ENCODE measurements at regions not wholly inside any gene's neighbourhood (a gene's known extent, or its start where the extent isn't known, plus 50 kb on each side); places are given as distances from the start of the nearest gene placed in this dataset.

DNA sequence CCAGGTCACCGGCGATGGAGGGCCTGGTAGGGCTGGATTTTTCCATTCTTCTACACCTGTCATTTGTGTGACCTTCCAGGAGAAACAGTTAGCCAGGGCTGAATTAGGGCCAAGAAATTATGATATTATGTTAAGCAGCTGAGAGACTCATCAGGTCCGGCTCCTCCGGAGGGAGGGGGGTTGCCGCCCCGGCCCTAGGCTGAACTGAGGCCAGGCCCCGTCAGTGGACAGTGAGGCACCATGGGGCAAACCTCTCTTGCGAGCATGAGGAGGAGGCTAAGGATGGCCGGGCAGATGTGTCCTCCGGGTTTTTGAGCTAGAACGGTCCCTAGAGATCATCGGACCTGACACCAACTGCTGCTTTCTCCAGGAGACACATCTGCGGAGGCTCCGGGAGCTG, 150.1 kb downstream of the SOX11 start:
- DNase-seq (ENCODE audit: low read depth) = no peak

DNA sequence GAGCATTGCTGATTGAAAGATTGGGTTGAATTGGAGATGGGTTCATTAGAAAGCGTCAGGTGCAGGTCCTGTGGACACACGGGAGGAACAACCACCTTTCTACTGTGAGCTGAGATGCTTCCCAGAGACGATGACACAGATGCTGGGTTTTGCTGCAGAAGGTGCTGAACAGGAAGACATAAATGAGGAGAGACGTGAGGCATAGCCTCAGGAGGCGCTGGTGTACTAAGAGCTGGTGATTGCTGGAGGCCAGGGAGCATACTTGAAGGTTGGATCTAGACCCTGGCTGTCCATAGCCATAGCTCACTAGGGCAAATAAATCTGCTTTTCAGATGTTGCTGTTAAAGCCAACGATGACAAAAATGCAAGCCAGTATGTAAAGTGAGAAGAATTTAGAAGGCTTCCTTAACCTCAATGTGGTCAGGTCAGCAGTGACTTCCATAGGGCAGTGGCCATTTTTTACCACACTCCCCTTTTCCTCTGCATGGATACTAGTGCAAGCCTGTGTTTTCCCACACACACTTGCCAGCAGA, 153.7 kb downstream of the SOX11 start:
- DNase-seq (ENCODE audit: low read depth) = no peak

DNA sequence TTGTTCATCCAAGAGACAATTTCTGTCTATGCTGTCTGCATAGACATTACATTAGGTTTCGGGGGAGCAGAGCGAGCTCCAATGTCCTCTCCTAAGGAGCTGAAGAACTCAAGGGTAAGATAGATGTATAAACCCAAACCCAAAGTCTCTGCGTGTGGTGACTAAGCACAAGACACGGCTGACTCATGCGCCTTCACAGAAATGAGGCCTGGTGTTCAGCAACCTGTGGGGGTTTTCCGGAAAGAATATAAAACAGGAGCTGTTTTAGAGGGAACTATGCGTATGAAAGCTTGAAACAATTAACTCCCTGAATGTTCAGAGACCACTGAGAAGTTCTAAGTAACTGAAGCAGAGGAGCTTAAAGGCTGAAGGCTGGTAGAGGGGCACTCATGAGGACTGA, 154.7 kb downstream of the SOX11 start:
- DNase-seq (ENCODE audit: low read depth) = no peak

DNA sequence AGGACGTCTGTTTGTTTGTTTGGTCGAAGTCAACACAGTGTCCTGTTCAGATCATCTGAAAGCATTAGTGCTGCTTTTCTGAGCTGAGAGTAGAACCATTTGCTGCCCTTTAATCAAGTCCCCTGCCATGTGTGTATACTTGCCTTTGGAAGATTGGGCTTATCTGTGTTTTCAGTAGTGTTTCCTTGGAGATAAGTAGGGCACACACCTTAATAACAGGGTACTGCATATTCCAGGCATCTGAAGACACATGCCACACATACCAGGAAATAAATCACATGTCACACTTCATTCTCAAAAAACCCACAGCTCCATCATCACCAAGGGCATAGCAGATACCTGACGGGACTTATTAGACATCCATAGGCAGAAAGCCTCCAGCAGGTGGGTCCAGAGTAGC, 157.4 kb downstream of the SOX11 start:
- DNase-seq (ENCODE audit: low read depth) = no peak

DNA sequence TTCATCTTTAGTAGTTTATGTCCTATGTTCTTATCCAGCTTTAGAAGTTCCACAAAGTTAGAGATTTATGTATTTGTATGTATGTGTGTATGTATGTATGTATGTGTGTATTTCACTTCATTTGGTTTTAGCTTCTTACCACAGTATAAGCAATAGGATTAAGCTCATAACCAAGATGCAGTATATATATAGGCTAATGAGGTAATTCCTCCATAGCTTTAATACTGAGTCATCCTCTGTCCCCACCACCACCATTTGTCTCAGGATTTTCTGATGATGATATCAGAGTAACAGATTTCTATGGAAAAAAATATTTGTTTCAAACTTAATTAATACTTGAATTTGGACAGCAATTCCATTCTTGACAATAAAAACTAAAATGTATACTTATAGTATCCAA, 159.2 kb downstream of the SOX11 start:
- no peak for DNase-seq (ENCODE audit: low read depth)

DNA sequence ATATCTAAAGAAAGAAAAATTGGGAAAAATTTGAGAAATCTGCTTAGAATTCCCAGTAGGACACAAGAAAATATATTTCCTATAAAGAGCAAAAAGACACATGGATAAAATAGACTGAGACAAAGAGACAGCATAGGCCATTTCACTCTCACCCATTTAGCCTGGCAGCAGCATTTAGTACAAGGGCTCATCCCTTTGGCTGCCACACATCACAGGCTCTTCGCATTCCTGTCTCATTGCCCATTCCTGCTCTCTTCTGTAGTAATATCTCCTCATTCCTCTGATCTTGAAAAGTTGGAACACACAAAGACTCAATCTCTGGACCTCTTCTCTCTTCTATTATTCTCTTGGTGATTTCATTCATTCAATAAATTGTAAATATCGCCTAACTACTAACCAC, 162.6 kb downstream of the SOX11 start:
- no peak for DNase-seq (ENCODE audit: low read depth)

DNA sequence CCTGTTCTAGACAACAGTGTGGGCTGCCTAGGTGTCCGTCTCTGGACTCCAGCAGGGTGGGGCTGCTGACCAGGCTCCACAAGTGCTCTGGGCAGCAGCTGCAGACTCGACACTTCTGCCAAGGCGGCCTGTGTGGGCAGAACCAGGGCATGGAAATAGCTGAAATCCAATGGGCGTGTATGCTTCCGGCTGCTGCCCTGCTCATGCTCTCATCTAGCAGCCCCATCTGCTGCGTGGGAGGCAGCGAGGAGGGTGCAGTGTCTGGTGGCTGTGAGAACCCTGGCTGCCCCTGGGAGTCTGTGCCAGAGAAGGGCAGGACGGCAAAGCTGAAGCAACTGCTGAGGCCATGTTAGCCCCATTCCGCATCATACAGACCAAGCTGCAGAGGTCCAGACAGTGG, 174.9 kb downstream of the SOX11 start:
- DNase-seq (ENCODE audit: low read depth) = no peak

DNA sequence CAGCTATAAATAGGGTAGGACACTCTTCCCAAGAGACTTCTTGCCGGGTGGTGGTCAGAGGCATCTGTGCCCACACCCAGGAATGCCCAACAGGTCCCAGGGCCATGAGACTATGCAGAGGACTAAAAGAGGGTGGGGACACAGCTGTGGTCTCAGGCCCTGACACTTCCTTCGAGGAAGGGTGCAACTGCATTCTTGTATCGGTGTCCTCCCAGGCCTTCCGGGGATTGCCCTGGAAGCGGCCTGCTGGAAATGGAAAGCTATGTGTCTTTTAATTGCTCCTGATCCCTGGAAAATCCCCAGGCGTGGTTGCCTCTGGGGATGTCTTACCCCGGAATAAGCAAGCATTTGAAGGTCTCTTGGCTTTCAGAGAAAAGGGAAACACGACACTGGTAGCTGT, 176.7 kb downstream of the SOX11 start:
- DNase-seq (ENCODE audit: low read depth) = no peak

DNA sequence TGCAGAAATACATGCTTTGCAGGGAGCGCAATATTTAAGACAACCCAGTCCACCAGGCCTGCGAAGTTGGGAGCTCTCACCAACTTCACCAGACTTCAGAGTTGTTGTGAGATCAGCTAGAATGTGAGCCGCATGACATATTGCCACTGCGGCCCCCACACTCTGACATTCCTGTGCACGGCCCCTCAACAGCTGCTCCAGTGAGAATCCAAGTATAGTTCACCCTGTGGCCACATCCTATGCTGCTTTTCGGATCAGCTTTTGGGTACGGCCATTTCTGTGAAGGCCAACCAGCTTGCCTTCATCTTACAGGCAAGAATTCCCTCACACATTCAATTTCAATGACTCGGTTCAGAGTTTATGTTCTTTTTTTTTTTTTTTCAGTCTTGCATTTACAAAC, 177.8 kb downstream of the SOX11 start:
- DNase-seq (ENCODE audit: low read depth) = no peak

DNA sequence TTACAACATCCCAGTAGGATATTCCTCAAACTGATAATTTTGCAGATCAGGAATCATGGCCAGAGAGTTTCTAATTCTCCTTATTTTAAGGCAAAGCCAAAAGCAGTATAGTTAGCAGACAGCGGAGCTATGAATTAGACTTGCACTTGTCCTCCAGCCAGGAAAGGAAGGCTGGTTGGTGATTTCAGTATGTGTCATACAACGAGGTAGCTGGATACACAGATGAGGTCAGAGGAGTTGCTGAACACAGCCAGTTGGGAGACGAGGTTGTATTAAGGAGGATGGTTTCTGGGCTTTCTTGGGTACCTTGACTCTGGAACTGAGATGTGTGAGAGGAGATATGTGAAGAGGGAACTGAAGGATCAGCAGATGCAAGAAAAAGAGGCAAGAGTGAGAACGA, 185.2 kb downstream of the SOX11 start:
- no peak for DNase-seq (ENCODE audit: low read depth)

DNA sequence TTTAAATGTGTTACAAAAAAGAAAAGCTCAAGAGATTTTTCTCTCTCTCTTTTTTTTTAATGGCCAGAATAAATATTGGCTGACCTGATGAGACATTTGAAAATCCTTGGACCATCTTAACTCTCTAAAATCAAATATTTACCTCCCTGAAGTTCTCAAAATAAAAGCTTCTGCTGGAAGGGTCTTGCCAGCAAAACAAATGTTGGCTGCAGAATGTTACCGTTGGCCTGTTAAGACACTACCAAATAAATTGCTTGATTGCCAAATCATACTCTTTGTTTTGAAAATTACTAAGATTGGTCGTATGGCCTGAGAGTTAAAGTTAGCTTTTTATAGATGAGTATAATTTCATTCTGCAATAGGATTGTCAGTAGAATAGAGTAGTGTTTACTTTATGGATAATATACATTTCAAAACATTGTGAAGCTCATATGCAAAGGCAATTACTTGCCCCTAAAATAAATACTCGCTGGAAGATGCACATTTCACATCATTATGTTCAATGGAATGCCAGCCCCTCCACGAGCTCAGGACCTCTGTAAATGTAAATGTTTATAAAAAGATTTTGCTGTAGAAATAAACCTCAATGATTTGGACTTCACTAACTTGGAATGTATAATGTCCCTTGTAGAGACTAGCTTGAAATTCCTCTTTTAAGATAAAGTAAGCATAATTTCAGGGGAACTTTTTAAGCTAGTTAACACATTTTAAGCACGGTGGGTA, 193.4 kb downstream of the SOX11 start:
- DNase-seq (ENCODE audit: low read depth) = no peak

DNA sequence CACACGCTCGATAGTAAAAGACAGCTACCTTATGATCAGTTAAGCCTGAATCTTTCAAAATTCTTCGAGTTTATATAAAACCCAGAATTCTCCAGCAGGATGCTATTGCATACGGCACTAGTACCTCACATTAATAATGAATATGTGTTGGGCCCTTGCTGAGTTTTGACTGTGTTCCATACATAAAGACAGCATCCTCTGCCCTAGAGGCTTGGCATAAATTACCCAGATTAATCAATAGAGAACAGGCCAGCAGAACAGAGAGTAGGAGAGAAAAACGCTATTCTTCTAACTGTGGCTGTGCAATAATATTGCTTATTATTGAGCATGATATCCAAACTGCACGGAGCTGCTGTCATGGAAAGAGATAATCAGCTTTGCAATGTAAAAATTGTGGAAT, 194.3 kb downstream of the SOX11 start:
- no peak for DNase-seq (ENCODE audit: low read depth)

DNA sequence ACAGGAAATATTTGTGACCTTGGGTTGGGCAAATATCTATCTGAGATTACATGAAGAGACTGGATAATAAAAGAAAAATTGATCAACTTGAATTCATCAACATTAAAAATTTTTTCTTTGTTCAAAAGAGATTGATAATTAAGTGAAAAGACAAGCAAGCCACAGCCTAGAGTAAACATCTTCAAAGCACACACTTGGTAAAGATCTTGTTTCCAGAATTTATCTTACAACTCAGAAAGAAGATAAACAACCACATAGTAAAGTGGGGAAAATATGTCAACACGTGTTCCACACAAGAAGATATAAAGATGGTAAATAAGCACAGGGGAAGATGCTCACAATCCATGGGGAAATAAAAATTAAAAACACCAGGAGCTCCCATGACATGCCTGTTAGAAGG, 195.9 kb downstream of the SOX11 start:
- DNase-seq (ENCODE audit: low read depth) = no peak

DNA sequence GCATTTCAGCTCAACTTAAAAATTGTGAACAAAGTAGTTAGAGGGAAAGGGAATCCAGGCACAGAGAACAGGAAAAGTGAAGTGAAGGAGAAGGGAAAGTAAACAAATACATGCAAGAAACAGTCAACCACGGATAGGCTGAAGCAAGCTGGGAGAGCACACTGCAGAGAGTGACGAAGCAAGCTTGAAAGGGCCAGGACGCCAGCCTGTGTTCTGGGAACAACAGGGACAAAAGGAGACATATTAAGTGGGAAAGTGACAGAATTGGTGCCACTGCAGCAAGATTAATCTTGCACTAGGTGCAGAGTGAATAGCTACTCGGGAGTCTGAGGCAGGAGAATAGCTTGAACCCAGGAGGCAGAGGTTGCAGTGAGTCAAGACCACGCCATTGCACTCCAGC, 197.3 kb downstream of the SOX11 start:
- DNase-seq (ENCODE audit: low read depth) = no peak

DNA sequence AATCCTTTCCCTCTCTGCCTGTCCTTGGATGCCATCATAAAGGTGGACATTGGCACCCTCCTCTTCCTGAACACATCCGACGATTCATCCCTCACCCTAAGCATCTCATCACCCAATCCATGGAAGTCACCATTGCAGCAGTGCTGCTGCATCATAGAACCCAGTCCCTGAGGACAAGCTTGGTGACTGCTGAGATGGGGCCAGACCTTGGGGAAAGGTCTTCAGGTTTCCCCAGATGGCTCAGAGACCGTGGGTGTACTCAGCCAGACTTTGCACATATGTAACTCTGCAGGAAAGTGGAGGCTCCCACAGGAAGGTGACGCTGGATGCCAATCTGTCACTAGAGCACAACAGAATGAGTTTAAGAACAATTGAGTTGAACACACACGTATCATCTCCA, 202.2 kb downstream of the SOX11 start:
- no peak for DNase-seq (ENCODE audit: low read depth)

DNA sequence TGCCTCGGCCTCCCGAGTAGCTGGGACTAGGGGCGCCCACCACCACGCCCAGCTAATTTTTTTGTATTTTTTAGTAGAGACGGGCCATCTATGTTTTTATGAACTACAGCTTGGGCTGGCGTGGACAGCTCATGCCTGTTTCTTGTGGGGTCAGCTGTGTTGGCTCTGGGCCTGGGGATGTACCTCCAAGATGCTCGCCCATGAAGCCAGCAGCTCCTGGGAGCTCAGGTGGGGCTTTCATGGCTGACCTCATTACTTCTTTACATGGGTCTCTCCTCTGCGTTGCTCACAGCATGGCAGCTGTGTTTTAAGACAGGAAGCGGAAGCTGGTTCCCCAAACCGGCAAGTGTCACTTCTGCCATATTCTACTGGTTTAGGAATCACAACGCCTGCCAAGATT, 203.1 kb downstream of the SOX11 start:
- DNase-seq (ENCODE audit: low read depth) = no peak

DNA sequence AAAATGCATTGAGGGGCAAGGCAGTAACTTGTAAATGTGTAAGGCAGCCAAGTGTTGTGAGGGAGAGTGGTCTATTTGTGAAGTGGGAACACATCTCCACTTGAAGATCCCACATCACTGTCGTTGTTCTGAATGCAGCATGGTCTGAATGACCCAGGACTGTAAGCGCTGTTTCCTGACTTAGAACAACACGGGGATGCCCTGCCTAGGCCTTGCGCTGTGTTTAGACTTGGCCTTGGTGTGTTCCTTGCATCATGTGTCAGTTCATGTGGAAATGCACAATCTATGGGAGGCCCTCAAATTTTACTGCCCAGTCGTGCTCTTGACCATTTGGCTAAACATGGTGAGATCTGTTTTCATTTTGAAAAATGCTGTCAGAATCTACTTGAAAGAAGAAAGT, 205.1 kb downstream of the SOX11 start:
- no peak for DNase-seq (ENCODE audit: low read depth)

DNA sequence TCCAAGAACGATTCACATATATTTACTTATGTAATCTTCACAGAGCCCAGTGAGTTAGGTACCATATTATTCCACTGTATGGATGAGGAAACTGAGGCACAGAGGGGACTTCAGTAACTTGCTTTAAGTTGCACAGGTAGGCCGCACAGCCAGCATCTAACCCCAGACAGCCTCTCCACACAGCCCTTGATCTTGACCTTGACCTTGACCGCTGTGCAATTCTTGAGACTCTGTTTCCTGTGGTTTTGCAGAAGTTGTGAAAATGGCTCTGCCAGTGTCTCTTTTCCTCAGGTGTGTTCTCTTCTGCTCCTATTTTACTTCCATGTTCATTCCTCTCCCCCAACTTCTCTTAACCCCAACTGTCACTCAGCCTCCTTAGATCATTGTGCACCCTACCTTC, 206.5 kb downstream of the SOX11 start:
- DNase-seq (ENCODE audit: low read depth) = no peak

DNA sequence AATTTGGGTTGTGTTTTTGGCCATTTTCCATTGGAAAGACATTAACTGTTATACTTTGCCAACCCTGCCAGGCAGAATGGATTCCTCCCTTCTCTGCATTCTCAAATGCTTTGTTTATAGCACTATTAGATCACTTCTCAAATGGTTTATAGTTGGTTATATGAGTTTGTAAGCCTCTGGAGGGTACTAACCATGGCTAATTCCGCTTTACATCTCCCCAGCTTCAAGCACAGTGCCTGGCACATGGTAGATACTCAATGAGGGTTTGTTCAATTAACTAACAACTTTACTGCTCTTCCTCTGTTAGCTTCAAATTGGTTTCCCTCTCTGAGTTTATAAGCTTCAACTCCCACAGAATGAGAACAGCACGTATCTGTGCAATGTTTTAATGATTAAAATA, 213.5 kb downstream of the SOX11 start:
- DNase-seq (ENCODE audit: low read depth) = no peak

DNA sequence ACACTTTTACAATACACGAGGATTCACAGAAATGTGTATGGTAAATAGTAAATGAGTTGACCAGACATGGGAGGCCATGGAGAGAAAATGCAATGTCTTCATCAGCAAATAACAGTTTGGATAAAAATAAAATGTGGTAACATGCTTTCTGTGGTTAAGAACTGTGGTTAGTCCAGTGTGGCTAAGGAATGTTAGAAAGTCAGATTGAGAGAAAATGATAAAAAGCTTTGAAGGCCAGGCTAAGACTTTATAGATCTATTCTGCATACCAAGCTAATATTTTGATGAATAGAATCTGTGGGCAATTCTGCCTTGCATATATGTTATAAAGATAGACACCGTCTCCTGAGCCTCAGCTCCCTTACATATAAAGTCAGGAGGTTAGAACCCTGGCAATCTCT, 215.9 kb downstream of the SOX11 start:
- no peak for DNase-seq (ENCODE audit: low read depth)

DNA sequence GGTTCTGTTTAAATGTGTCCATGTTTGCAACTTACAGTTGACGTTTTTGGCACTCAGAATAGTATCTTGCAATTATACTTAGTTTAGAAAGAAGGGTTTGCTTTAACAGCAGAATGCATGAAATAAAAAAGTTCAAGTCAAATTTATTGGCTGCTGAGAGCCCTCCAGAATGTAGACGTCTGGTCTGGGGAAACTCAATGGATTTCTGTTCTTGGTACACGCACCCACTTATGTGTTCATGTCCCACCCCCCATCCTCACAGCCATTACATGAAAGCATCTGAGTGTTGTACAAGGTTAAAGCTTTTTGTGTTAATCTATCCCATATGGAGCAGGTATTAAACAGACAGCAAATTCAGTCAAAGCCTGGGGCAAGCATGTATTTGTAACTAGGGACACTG, 219.5 kb downstream of the SOX11 start:
- DNase-seq (ENCODE audit: low read depth) = no peak

DNA sequence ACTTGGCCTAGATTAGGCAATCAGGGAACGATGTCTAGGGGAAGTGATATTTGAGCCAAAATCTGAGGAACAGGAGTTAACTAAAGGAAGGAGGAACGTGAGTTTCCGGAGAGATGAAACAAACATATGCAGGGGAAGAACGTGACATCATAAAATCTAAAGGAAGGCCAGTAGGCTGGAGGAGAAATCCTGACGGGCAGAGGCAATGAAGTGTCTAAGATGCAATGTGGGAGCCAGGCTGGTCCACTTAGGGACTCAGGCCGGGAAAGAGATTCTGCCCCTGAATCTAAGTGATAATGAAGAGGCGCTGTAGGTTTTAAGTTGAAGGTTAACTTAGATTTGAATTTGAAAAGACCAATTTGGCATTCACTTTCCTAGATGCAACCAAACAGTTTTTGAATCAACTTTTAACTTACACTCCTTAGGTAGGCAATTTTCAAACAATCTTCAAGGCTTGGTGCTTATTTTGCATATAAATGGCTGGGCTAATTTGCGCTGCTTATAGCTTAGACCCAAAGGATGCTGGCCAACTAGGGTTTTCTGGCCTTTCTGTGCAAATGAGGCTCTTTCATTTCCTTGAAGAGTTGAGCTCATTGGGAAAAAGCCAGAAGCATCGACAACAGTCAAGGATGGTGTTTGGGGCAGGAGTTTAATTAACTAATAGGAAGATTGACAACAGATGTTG, 221.7 kb downstream of the SOX11 start:
- no peak for DNase-seq (ENCODE audit: low read depth)

DNA sequence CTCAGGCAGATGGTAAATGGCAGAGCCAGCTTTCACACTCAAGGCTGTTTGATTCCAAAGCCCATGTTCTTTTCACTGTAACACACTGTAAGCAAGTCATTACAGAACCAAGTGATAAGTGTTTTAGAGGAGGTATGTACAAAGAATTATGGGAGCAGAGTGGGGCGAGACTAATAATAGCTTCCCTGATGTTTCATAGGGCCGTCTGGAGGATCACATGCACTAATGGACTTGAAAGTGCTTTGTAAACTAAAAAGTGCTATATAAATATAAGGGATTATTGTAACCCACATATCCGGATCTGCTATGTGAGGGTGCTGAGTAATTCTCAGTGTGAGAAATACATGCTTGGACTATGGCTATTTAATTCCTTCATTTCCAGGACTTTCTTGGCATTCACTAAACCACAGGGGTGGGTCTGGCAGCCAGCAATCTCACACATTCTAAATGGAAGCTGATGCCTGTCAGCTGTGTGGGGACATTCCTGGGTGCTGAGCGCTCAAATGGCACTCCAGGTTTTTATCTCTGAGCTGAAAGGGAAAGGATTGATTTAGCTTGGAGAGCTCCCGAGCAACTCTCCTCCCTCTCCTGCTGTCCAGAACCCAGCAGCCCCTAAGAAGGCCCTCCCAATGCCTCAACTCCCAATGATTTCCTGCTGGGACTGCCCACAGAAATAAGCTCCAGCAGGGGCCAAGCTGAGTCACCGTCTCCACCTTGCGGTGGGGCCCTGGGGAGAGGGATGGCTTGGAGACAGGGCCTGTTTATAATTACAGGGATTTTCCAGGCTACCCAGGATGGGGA, 222.8 kb downstream of the SOX11 start:
- no peak for DNase-seq (ENCODE audit: low read depth)
